Stimulated activated CD8-positive, alpha-beta memory T cell treated with anti-CD3 and anti-CD28 coated beads, Interleukin-12 subunit alpha, Interleukin-12 subunit beta, amount 100 ng/mL, for 1 hour (primary cell): ENCODE measurements at regions not wholly inside any gene's neighbourhood (a gene's known extent, or its start where the extent isn't known, plus 50 kb on each side); places are given as distances from the start of the nearest gene placed in this dataset.

Source experiments
- DNase-seq: peaks from one replicate; pipeline ENCODE4 v3.0.0-alpha.2; 2020; ENCODE audit warnings: low read depth

DNA sequence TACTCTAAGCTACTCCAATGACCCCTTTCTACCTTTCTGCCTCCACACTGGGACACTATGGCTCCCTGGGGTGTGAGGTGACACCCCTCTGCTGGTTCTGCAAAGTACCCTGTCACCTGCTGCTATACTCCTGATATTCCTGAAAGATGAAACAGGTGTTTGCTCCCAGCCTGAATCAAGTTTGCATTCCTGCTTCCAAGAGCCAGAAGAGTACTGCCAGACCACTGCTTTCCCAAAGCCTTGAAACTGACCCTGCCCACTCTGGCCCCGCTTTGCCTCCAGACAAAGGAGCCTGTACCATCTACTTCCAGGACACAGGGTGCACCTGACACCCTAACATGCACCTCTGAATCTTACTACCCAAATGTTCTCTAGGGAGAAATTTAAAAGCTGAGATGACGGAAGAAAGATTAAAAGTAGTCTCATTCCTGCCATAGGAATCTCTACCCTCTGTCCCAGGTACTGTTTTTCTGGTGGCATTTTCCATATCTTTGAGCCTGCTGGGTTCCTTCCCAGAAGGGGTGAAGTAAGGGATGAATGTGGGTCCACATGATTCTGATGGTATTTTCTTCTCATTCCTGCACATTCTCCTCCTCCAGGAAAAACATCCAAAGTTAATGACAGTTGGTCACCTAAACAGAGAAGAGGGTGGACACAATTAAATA lies 70.3 kb upstream of the DUSP10 start:
- DNase-seq = no peak

DNA sequence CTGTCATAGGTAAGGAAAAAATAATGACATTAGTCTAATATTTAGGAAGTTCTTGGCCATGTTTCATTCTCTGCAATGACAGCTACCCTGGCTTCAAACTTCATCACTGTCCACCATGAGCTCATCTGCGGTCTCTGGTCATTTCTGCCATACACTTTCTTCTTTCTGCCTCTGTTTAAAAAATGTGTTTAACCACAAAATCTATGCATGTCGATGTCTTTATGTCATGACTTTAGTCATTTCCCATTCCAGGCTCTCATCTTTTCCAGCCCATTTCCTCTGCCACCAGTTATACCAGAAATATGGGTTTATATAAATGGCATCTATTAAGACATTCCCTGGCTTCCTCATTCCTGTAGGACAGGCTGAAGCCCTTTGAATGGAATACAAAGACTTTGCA lies 68.5 kb upstream of the DUSP10 start:
- no peak for DNase-seq

DNA sequence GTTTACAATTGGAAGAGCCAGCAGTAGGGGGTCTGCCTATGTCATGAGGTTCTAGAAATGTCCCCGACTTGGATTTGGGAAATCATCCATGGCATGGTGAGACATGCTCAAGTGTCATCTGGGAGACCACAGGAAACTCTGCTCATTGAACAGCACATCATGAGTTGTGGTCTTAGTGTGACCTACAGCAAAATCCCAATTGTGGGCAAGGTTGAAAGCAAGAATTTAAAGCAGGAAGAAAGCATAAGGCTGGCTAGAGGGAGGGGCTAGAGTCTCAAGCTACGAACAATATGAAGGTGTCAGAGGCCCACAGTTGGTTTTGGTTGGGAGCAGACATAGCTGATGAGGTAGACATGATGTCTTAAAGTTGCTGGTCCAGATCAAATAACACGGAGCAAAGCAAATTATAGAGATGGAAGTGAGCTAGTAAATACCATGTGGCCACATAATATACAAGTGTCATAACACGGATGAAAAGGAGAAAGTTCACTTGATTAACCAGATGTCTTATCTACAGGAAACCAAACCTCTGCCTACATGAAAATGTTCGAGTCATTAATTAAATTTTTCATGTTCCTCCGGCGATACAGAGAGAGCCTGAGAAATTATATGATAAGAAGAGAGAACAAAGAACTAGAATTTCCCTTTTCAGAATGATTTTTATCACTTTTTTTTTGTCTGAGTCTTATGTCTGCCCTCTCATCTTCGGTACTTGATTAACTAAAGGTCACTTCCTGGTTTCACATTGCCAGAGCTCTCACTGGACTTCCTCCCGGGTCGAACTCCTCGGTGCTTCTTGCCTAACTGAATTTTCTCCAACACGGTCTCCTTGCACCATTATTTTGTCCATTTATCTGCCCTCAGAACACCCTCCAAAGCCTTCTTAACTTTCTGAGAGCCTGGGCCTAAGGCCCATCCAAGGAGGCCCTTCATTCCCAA lies 67.5 kb upstream of the DUSP10 start:
- DNase-seq = no peak

DNA sequence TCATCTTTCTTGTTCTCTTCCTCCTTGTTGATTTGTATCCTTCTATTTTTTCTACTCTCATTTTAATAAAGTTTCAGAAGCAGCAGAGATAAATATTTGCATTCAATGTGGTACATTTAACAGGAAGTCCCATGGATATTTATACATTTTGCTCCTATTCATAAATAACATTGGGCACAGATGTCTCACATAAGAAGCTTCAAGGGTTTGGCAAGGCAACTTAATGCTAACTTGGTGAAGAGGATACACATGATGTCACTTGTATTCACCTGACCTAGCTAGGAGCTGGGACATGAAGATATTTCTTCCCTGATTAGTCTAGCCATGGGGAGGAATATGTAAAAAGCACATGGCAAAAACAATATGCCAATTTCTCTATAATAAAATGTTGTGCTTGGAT lies 65.1 kb upstream of the DUSP10 start:
- DNase-seq = no peak

DNA sequence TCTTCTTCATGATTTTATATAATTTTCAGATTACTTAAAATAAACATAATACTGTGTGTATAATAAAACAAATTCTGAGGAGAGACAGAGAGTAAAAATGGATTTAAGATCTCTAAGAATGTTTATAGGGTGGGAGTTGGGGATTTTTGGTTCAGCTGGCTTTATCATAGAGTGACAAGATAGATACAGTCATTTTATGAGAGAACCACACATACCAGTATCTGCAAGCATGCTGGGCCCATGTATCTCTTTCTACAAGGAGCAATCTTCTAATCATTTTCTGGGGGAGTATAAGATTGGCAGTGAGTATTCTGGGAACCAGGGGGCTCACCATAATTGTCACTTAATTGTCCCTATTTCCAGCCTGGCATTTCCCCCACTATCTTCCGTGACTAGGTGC lies 64.3 kb upstream of the DUSP10 start:
- DNase-seq = no peak

DNA sequence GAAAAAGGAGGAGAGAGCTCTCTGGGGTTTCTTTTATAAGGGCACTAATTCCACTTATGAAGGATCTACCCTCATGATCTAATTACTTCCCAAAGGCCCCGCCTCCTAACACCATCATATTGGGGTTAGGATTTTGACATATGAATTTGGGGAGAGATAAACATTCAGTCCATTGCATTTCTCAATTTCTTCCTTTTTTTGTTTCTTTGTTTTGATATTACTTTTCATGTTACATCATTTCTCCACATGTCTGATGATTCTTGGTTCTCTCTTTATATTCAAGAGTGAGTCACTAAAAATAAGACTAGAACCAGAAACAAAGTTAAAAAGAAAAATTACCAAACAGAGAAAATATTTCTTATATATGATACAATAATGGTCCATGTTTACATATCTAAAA lies 63.2 kb upstream of the DUSP10 start:
- no peak for DNase-seq

DNA sequence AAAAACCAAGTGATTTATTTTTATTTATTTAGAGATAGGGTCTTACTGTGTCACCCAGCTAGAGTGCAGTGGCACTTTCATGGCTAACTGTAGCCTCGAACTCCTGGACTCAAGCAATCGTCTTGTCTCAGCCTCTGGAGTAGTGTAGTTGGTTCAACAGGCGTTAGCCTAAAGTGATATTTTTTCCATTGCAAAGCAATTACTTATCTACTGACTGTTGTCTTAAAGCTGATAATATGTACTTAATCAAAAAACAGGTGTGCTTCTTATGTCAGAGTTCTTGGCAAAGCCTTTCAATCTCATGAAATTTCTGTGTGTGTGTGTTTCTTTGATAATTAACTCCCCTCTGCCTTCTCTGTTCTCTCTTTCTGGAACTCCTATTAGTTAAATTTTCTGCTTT lies 62.4 kb upstream of the DUSP10 start:
- DNase-seq = no peak

DNA sequence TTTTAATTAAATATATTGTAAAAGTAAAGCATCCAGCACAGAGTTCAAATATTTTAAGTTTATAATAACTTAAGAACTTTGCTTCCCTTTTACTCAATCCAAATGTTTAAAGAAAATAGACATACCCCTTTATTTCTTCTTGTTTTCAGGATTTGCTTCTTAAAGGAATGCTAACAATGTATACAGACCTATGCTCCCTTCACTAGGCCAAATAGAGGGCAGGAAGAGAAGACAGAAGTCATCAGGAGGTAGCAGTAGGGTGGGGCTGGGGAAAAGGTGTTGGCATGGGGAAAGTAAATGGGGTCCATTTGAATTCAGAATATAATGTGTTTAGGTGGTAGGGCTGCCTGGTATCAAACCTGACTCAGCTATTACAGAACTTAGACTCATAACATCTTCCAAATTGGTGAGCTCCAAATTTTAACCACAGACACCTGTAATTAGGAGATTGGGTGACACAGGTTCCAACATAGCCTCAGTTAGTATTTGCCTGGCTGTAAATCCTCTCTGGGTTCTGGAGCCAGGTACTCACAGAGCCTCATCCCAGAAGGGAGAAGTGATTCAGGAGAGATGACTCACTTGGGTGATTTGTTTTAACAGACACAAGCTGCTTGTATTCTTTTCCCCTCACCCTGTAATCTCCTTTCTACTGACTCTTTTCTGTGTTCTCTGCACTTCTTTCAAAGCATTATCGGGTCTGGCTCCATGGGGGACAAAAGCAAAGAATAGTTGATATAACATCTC lies 60.1 kb upstream of the DUSP10 start:
- no peak for DNase-seq

DNA sequence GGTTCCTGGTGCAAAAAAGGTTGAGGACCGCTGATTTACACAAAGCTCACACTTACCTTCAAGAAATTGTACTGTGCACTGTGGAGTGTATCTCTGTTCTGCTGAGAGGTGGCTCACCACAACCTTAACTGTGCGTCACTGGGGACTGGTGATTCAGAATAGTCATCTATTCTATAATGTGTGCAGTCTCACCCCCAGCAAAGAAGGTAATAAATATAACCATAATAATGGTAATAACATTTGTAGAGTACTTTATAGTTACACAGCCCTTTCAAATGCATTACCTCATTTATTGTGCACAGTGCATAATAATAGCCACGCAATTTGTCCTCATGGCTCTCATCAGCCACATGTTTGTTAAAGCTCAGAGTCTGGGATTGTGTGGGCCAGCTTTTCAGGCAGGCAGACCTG lies 59.4 kb upstream of the DUSP10 start:
- no peak for DNase-seq

DNA sequence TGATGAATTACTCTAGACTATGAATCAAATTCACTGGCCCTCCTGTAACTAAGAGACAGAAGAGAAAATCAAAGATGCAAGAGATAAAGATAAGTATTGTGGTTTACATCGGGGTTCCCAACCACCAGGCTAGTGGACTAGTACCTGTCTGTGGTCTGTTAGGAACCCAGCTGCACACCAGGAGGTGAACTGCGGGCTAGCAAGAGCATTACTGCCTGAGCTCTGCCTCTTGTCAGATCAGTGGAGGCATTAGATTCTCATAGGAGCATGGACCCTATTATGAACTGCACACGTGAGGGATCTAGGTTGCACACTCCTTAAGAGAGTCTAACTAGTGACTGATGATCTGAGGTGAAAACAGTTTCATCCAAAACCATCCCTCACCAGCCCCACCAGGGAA lies 58.9 kb upstream of the DUSP10 start:
- DNase-seq = no peak

DNA sequence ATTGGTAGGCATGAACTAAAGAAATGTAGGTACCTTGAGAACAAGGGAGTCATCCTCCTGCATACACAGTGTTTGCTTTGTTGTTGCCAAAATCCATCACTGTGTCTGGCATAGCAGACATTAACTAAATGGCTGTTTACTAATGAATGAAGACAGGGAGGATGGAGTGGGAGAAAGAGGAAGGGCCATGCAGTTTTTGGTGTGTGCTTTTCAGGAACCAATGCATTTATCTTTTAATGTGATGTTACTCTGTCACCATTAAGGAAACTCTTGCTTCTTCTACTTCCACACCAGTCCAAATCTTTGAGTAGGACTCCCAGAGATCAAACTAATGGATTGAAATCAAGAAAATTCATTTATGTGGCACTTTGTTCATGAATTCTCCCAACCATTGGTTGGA lies 55.6 kb upstream of the DUSP10 start:
- no peak for DNase-seq

DNA sequence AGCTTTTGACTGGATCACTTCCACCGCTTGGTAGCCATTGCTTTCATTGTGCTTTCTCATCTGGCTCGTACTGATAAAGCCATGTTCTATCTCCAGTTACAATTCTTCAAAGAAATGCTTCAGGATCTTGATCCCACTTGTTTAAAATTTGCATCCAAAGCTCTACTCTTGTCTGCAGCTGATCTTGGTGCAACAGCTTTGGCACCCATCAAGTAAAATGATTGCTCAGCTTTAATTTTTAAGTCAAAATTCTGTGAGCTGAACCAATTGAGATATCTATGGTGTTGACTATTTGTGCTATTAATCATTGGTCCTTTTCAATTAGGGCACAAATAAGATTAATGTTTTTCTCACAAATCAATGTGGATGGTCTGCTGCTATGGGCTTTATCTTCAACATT lies 54.8 kb upstream of the DUSP10 start:
- DNase-seq = no peak

DNA sequence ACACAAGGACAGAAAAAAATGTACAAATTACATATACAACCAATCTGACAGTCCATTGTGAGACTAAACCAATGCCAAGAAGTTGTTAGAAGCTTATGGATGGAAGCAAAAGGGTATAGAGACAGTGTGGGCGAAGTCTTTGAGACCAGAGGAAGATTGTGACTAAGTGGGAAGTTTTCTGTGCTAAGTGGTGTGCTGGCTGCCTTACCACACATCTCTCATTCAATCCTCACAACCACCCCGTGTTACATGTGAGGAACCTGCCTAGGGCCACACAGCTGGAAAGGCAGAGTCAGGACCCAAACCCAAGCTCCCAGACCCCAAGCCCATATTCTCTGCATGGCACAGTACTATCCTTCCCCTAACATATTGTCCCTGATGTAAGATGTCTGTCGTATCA lies 53.5 kb upstream of the DUSP10 start:
- no peak for DNase-seq

DNA sequence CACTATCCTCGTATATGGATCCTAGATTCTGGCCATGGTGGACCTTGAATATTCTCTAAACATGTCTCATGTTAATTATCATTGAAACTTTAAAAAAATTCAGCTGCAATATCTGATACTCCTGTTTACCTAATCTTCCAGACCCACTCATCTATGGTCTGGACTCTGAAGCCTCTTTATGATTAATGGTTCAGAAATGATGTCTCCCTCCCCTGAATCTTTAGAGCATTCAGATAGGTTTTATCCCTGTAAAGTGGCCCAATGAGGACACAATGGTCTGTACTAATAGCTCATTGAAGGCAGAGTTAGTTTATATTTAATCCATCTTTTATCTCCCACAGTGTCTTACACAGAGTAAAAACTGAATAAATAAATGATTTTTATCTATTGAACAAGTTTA lies 53.0 kb upstream of the DUSP10 start:
- no peak for DNase-seq

DNA sequence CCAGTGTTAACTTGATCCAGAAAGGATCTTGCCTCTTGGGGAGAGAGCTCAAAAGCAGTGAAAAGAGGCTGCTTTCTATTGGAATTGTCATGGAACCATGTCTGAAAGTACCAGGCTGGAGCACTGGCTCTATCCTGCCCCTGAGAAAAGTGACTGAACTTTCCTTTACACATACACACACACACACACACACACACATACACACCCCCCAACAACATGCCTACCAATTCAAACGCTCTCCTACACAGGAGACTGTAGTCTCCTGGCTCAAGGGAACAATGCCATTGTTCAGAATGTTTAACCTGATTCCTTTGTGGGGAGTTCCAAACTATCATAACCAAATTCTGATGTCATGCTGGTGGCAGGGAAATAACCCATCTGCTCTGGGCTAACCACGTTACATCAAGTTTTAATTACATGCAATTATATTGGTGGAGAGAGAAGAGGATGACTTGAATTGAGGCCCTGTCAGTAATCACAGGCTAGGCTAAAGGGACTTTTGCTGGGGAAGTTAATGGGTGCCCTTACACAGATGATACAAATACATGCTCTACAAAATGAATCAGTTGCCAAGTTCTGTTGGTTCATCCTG lies 52.3 kb upstream of the DUSP10 start:
- DNase-seq = no peak

DNA sequence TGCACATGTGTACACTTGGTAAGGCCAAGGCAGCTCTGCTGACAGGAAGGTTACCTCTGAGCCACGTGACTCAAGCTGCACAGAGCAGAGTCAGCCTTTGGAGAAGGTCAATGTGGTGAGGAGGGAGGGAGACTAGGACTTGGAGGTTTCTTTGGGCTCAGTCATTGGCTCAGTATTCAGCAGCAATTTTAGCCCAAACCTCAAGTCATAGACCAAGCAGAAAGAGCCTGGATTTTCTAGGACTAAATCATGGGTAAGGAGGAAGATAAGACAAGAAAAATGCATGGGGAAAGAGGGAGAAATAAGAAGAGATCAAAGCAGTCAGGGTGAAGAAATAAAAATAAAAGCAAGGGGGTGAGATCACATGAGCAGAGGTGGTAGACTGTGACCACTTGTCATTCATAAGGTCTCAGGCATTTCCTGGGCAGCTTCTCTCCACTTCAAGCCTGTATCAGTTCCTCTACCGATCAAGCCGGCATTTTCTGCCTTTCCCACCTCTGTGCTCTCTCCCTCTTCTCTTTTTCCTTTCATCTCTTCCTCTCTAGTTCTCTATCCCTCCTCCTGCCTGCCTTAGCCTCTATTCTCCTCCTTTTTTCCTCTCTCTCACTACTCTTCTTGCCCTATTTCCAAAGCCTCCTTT lies 51.7 kb upstream of the DUSP10 start:
- DNase-seq = no peak

DNA sequence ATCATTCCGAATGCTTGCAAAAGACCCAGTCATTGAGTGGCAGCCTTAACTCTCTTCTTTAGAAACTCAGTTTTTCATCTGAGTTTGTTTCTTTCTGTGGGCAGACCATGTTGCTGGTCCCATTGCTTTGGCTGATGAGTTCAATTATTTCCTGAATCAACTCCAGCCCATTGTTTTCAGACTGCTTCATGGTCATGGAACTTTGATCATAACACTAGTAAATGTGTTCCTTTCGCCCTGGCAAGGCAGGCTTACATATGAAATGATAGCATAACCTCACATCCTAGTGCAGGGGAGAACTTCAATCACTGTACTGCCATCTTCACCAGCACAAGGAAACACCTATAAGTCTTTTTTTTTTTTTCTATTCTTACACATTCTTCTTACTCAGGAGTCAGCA lies 50.0 kb upstream of the DUSP10 start:
- no peak for DNase-seq
